ENCODE measurements at regions not wholly inside any gene's neighbourhood (a gene's known extent, or its start where the extent isn't known, plus 50 kb on each side); places are given as distances from the start of the nearest gene placed in this dataset.

DNA sequence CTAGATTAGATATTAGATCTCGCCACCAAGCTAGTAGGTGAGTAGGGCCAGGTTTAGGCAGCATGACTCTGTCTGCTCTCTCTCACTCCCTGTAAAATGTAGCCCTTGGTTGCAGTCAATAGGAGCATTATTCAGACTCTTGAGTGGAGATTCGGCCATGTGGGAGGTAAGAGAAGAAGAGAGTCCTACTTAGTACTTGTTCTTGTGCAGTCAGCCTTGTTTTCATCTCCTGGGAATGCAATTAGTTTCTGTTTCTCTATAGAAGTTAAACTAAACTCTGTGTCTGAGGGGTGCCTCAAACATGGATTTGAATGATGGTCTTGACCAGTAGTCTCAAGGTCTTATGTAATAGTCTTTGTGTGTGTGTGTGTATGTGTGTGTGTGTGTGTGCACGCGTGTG is 229.5 kb upstream of the DPH6 start:
- no peak for DNase-seq

DNA sequence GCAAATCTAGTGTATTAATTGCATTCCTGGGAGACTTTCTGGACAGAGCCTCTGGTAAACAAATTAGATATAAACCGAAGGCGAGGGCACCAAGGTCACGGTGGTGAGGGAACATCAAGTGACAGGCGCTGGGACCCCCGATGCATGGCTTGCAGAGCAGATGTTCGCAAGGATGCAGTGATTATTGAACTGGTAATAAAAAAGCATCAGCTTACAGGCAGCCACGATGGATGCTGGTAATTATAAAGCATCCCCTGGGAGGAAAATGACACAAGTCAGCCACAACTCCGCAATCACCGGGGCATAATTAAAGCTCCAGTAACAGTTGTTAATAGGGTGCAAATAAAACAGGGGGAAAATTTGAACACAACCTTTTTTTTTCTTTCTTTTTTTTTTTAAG is 231.1 kb upstream of the DPH6 start:
- no peak for DNase-seq

DNA sequence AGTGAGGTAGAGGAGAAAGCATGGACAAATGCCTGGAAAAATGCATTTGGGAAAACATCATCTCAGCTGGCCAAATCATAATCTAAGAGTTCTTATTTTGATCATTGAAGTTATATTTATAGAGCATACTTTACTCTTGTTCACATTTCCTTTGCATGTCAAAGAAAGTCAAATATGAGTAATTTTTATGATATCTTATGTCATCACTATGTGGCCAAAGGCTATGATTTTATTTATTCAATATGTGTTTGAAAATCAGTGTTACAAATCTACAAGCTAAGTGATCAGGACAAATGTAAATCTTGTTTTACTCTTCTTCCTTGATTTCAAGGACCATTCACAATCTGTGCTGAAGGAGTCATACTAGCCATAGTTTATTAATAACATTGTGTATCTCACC is 237.2 kb upstream of the DPH6 start:
- DNase-seq, result no peak

DNA sequence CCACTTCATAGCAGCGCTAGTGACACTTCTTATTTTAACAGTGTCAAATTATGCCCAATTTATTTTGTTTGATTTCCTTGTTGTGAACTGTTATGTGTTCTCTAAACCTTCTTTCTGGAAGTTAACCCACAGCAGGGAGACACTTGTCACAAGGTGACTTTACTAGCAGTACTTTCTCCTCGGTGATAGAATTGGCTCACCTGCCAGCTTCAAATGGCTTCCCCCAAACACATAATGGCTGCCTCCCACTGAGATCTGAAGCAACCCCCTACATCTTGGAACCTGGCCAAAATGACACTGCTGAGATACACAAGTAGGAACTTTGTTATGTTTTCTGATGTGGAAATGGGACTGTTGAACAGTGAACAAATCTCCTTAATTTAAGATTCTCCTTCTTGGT is 238.8 kb upstream of the DPH6 start:
- DNase-seq, result no peak

DNA sequence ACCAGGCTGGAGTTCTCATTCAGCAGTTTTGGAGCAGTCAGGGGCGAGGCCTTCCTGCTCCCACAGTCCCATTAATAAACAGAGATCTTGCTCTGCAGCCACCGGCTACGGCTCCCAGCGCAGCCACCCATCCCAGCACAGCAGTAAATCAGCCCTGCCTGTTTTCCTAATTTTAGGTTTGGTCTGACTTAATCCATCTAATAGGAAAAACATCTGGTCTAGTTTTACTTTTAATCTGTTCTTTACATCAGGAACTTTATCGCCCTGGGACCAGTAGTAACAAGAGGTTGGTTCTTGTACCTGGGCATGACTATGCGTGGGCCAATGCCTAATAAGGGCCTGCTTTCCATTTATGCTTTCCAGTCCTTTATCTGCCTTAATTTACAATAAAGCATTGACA is 264.0 kb upstream of the DPH6 start:
- DNase-seq, result no peak

DNA sequence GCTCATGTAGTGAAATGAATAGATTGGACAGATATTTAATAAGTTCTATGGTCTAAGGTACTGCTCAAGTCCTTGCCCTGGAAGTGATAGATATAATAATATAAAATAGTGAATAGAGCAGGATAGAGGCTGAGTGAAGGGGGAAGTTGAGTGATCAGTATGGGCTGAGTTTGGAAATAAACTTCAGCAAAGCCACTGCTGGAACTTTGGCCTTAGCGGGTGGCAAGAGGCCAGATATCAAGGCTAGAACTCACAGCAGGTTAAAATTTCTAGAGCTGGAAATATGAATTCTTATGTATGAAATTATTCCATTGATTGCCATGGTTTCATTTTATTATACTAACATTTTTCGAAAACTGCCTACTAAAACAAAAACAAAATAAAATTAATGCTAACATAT is 267.6 kb upstream of the DPH6 start:
- no peak for DNase-seq

DNA sequence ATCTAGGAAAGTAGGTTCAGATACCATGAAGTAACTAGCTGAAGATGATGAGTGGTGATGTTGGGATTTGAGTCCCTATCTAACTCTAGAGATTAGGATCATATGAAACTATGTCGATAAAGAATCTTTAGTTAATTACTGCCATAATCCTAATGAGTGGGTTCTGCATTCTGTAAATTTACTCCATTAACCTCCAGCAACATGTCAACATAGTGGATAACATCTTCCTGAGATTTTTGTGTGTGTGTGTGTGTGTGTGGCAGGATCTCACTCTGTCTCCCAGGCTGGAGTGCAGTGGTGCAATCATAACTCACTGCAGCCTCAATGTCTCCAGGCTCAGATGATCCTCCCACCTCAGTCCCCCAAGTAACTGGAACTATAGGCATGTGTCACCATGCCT is 272.9 kb upstream of the DPH6 start:
- no peak for DNase-seq

DNA sequence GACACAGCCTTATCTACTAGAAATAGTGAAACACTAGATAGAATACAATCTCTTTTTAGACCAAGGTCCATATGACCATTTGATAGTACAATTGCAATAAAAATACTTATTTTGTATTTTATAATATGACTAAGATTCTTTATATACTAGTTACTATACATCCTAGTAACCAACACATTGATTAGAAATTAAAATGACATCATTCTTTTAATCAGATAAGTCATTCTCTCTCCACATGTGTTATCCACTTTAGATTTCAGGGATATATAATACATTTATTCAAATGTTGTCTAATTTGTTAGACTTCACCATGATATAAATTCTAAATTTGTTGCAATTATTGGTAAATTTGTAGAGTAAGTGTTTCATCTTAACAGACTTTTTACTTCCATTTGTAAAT is 276.2 kb upstream of the DPH6 start:
- DNase-seq, result no peak

DNA sequence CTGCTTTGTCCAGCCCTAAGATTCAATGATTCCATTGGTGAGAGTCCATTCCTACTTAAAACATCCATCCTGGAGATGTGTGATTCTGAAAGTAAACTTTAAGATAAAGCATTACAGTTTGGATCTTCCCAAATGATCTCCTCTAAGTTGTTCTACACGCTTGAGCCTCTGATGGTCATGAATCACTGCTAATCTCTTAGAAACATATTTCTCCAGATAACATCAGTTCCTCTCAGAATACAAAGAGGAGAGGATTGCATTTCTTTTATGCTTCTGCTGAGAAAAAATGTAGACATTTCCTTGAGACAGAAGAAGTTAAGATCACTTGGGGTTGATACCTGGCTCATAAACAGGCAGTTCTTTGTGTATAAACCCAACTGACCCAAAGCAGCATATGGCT is 281.2 kb upstream of the DPH6 start:
- DNase-seq, result no peak

DNA sequence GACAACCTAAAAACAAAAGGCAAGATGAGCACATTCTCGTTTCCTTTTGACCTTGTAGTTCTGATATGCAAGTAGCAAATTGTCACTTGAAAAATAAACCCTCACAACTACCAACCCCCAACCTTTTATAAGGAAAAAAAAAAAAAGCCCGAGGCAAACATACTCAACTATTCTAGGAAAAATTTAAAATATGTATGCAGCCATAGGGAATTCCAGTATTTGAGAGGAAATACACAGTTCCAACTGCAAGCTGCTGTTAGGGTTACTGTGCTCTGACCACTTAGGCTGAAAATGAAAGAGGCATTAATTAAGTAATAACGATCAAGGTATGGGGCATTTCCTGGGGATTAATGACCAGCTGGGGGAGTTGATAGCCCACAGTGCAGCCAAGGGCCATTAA is 281.9 kb upstream of the DPH6 start:
- DNase-seq, result no peak

DNA sequence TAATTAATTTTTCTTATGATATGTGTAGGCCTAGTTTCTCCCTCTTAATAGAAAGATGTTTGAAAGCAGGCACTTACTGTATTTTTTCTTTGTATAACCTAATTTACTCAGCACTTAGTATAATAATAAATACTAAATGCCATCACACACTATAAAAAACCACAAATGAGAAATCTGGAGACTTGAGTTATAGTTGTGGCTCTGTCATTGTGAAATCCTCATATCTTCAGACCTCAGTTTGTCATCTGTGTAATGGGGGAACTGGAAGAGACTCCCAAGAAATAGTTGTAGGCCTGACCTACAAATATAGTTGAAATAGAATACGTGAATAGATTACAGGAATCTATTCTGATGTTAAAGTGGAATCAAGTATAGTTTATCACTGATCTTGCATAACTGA is 287.6 kb upstream of the DPH6 start:
- DNase-seq, result no peak

DNA sequence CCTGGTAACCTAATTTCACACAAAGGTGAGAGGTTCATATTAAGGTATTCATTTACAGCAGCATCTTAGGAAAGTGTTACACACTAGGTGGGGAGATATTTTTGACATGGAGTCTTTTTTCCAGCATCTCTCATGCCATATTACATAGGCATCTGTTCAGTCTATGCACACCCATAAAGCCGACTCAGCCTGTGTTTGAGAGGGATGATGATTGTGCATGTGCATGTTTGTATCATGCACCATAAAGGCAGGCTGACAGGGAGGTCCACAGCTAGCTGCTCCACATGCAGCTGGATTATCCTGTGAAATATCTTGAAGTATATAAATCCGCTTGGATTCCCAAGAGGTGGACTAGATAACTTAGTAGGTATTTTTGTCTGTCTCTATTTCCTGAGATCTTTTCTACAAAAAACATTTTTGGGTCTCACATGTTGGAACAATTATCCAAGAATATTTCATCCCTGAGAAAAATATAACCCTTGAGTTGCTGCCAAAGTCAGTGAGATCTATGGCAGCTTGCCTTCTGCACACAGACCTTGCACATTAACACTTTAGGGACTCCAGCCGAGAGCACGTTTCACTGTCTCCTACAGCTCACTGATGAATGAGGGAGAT is 288.4 kb upstream of the DPH6 start:
- no peak for DNase-seq

DNA sequence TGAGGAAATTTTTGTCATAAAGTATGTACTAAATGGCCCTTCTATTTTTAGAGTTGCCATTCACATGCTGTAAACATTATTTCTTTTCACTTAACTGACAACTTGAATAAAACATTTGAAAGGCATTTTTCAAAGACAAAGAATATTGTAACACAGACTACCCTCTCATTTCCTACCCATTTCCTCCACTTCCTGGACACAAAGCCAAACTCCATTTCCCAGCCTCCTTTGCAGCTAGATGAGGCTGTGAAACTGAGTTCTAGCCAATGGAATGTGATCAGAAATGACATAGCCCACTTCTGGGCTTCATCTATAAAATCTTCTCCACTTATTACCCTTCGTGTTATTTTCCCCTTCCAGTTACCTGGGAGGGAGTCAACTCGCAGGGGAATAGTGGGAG is 288.9 kb upstream of the DPH6 start:
- no peak for DNase-seq

DNA sequence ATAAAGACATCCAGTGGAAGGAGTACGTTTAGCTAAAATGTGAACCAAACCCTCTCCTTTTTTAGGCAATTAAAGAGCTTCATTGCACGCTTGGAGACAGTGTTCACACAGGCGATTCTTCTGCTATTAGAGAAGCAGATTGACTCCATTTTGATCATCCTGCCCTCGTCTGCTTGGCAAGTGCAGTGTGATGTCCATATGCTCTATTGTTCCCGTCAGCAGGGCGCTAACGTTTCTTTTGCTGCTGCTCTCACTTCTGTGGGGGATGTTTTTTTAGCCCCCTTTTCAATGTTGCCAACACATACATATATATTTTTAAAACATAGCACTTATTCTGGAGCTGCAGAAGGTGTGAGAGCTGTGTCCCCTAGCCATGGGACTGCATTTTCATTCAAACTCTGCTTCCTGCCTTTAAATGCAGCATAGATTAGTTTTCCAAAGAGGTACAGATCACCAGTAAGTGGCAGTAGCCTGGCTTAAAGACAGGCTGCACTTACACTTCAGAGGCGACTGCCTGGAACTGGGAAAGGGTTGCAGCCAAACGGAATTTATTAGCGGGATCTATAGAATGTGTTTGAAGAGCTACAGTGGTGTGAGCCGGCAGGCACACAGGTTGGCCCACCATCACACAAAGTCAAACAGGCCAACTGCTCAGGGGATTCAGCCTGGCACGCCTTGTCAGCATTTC is 292.6 kb upstream of the DPH6 start:
- DNase-seq, result no peak

DNA sequence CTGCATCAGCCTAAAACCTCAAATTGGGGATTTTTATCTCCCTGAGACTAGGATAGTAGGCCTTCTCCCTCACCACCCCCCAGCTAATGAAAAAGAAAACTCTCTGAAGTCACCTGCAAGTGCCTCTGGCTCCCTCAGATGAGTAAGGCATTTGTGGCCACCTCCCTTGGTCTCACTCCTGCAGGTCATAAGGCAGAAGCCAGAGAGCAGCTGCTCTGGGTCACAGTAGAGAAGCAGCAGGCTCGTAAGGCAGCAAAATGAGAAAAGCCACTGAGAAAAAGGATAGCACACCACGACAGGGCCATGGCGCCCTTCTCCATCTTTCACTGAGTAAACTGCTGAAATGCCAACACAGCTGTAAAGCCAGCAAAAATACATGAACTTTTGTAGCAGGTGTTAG is 296.7 kb upstream of the DPH6 start:
- DNase-seq, result no peak

DNA sequence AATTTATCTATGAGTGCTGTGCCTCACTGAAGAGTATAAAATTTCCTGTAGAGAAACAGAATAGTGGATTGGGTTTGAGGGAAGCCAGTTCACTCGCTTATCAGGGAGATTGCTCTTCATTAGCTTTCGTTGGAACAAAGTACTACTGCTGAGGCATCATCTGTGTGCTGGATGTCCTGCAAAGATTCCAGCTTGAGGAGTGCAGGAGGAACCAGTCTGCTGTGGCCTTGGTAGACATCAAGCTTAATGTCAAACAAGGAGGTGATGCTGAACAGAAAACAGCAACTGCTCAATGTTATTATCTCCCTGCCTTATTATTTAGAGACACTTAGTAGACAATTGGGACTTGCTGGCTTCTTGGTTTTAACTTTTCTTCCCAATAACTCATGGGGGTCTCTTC is 297.5 kb upstream of the DPH6 start:
- DNase-seq, result no peak

DNA sequence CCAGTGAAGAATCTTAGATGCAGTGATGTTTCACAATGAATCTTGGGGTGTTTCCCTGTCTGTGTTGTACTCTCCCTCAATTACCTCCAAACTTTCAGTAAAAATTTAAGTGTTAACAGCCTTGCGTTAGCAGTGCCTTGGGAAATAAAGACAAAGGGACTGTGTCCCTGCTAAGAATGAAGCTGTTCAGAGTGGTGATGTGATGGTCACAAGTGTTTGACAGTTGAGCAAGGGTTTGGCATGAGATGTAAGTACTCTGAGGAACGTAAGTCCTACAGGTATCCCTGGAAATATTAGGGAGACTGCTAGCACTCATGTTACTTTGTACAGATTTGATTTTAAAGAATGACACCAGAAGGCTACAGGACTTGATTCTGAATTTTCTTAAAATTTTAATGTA is 304.3 kb upstream of the DPH6 start:
- DNase-seq, result no peak

DNA sequence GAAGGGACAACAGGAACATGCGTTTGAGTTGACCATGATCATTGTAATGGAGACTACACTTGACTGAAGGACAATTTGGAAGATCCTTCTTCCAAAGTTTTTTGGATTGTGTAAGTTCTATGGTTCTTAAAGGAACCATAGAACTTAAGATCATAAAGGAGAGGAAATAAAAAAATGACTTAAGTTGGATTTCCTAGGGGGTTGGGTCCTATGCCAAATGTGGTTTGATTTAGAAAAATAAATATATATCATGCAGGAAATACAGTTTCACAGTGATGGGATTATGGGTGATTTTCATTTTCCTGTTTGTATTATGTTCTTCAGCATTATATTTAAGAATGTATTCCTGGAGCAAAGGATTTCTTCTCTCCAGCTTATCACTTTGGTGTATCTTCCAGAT is 305.5 kb upstream of the DPH6 start:
- no peak for DNase-seq

DNA sequence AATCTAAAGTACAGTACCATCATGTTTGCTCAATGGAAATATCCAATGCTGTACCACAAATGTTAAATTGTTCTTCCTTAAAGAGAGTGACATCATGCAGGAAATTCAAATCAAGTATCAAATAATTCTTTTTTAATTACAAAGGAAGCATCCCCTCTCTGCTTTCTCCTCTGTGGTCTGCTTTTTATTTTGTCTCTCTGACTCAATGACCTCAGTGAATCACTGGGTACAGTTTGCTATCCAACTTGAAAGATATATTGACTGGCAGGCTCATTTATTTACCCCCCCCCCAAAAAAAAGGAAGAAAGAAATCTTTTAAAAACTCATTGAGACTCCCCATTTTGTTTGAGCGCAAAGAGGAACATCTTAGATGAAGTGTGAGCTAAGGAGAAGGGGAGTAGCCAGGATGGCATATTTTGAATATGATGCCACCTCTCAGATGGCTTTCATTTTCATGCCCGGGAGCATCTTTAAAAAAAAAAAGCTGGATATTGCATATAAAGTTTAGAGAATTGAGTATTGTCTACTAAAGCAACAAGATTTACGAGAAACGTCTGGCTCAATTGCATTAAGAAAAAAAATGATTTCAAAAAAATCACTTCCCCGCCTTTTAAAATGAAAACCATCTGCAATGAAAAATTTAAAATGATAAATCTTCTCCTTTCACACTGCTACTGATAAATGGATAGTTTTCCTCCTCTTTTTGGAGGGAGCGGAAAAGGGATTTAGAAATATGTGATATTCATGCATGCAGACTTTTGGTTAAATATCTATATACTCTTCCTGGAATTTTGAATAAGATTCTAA is 307.1 kb upstream of the DPH6 start:
- DNase-seq, result no peak

DNA sequence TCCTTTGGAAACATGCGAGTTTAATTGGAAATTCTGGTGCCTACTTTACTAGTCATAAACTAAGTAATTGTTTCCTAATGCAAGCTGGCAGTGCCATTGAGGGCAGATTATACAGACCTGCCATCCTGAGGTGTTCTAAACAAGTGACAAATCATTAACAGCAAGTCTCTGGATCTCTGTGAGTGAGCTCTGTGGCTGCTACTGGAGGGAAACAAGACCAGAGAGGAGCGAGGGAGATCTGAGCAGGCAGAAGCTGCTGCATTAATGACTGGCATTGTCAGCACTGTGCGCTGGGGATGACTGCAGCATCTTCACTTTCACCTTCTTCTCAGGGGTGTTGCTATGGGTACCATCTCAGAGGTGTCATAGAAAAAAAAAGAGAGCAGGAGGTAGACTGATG is 308.4 kb upstream of the DPH6 start:
- no peak for DNase-seq

DNA sequence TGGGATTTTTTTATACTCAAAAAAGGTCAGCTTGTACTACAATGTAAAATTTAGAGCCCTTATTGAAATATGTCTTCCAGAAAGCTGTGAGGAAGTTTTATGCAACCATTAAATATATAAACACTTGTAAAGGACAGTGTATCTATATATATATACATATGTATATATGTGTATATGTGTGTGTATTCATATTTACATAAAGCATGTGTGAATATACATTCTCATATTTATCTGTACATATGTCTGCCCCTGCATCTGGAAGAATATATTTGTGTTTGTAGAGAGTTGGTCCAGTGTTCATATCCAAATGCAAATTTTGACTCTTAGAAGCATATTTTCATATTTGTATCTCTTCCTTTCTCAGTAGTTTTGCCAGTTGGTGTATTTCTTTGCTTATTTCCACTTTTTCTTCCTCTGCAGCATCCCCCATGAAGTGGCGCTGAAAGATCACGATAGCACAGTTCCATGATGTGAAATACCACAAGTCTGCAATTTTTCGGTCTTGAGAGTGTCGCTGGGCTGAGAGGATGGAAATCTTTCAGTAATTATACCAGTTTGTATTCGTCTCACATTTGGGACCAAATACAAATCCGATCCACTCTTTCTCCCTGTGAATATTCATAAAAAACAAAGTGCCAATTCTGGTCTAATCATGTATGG is 311.7 kb upstream of the DPH6 start:
- no peak for DNase-seq

DNA sequence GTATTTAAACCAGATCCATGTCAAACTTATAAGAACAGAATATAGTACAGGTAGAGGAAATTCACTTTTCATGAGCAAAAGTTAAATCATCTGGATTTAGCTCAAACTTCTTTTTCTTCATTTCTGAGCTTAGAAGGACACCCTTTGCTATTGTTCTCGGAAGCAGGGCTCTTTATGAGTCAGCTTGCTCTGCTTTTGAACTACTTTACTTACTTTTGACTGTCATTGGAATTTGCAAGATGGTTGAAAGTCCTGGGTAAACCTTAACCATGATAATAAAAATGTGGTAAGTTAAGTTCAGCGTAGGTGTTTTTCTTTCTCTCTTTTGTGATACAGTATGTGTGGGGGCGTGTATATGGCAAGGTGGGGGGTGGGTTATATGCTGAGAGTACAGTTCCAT is 312.7 kb upstream of the DPH6 start:
- no peak for DNase-seq

DNA sequence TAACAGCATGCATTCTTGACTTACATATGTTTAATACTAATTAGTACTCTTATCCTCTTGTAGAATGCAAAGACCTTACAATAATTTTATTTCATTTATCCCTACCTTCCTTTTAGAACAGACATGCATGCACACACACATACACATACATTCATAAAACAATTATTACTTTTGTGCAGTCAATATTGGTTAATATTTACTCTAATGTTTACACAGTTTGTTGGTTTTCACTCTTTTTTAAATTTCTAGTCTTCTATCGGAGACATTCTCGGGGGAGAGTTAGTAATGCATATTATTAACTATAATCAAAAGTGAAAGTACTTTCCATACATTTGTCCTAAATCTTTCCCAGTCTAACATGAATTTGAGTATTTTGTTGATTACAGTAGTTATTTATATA is 317.7 kb upstream of the DPH6 start:
- DNase-seq, result no peak

DNA sequence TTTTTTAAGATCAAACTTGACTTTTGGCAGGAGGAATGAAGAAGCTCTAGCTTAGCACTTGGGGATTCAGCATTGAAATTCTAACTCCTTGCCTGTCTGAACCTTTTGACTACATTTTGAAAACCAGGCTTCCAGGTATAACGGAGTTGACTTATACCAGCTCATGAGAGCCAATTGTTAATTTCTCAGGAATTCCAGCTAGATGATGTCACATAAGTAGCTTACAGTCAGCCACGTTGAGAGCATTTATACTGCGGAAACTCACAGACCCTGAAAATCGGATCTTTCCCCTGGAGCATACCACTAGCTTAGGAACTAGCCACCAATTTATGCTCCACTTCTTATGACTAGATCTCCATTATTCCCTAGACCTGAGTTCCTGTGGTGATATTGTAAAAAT is 321.4 kb upstream of the DPH6 start:
- DNase-seq, result no peak

Measured in T-helper 1 cell (primary cell).